ENCODE measurements at regions not wholly inside any gene's neighbourhood (a gene's known extent, or its start where the extent isn't known, plus 50 kb on each side); places are given as distances from the start of the nearest gene placed in this dataset.

GRCh38 chr2:183773775-183774174, 649.5 kb downstream of the NUP35 start:
- TF ChIP-seq, protein P1, sequence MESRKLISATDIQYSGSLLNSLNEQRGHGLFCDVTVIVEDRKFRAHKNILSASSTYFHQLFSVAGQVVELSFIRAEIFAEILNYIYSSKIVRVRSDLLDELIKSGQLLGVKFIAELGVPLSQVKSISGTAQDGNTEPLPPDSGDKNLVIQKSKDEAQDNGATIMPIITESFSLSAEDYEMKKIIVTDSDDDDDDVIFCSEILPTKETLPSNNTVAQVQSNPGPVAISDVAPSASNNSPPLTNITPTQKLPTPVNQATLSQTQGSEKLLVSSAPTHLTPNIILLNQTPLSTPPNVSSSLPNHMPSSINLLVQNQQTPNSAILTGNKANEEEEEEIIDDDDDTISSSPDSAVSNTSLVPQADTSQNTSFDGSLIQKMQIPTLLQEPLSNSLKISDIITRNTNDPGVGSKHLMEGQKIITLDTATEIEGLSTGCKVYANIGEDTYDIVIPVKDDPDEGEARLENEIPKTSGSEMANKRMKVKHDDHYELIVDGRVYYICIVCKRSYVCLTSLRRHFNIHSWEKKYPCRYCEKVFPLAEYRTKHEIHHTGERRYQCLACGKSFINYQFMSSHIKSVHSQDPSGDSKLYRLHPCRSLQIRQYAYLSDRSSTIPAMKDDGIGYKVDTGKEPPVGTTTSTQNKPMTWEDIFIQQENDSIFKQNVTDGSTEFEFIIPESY (IDR thresholded peaks at IDR 0.05; ENCODE audit: extremely low read depth, insufficient replicate concordance, low read length): no peak
- TF ChIP-seq POLR2A (IDR thresholded peaks at IDR 0.05; ENCODE audit: borderline replicate concordance, extremely low read depth, insufficient read depth, insufficient read length) (no peak), SRF (IDR thresholded peaks at IDR 0.05; ENCODE audit: low read depth) (no peak), EZH2 (IDR thresholded peaks at IDR 0.05) (no peak), EZH2phosphoT487 (IDR thresholded peaks at IDR 0.05; ENCODE audit: borderline replicate concordance) (no peak), TCF7L2 (IDR thresholded peaks at IDR 0.05; ENCODE audit: borderline replicate concordance, extremely low read depth, insufficient read depth, insufficient read length) (no peak)
- TF ChIP-seq, protein P2, sequence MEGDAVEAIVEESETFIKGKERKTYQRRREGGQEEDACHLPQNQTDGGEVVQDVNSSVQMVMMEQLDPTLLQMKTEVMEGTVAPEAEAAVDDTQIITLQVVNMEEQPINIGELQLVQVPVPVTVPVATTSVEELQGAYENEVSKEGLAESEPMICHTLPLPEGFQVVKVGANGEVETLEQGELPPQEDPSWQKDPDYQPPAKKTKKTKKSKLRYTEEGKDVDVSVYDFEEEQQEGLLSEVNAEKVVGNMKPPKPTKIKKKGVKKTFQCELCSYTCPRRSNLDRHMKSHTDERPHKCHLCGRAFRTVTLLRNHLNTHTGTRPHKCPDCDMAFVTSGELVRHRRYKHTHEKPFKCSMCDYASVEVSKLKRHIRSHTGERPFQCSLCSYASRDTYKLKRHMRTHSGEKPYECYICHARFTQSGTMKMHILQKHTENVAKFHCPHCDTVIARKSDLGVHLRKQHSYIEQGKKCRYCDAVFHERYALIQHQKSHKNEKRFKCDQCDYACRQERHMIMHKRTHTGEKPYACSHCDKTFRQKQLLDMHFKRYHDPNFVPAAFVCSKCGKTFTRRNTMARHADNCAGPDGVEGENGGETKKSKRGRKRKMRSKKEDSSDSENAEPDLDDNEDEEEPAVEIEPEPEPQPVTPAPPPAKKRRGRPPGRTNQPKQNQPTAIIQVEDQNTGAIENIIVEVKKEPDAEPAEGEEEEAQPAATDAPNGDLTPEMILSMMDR (IDR thresholded peaks at IDR 0.05 in 2 of 3, conservative IDR thresholded peaks at IDR 0.05 in 1 of 3; ENCODE audit: borderline replicate concordance in 1 of 3, insufficient read depth in 1 of 3, low read depth in 2 of 3, low read length in 2 of 3): no peak
- TF ChIP-seq, protein P3, sequence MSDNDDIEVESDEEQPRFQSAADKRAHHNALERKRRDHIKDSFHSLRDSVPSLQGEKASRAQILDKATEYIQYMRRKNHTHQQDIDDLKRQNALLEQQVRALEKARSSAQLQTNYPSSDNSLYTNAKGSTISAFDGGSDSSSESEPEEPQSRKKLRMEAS (IDR thresholded peaks at IDR 0.05): no peak
